Left colon (tissue), 2 donors: ENCODE measurements at regions not wholly inside any gene's neighbourhood (a gene's known extent, or its start where the extent isn't known, plus 50 kb on each side); places are given as distances from the start of the nearest gene placed in this dataset.

ENCODE experiments used
- microRNA-seq, 2 donors: library from miRNA; unstranded; fragments of <30 nt; microRNA quantifications; one replicate each; pipeline versions ENCODE4 v1.1.0 to v1.2.0, GENCODE V29; 2020
- donor health status: DM: no; HTN: no; CAD: no.
- donor health status: DM: yes; HTN: yes; CAD: no.

Small RNA genes lying in the stretch of these regions (microRNA-seq; reads per million reads assigned to microRNA genes)
- gene MIR4778: 0 reads per million in 2 donors
